K562 (cell line): ENCODE measurements at regions not wholly inside any gene's neighbourhood (a gene's known extent, or its start where the extent isn't known, plus 50 kb on each side); places are given as distances from the start of the nearest gene placed in this dataset.

Experiments used
- ATAC-seq: fragments of 200-7000 bp; cut with Tn5 transposase; 3 replicates; pipeline ENCODE4 v1.9.1; 2020; ENCODE audit warnings: moderate library complexity
- BruUV-seq: library from RNA; stranded (reverse); fragments of 400-500 nt; replicated peaks from 2 replicates; lab custom pipeline; 2021; lab: Mats Ljungman, UMichigan
- CTCF ChIA-PET: fragments of 300-600 bp; formaldehyde crosslinking; extraction: SDS; loops from one replicate; lab custom pipeline; 2021; ENCODE audit warnings: low intra/inter-chr PET ratio; lab: Yijun Ruan, JAX
- POLR2A ChIA-PET: fragments of 300-600, 350-650 bp; sonication (Branson Sonifier 250); formaldehyde crosslinking; extraction: SDS; loops from one replicate; lab custom pipeline; 2021; ENCODE audit warnings: antibody characterized with exemption, inconsistent platforms; lab: Yijun Ruan, JAX
- DNase-seq, 4 experiments: peaks; one replicate each; pipeline versions ENCODE4 v3.0.0 to v3.0.0-alpha.2; 2011 to 2018; ENCODE audit warnings: low spot score in 3 of 4, mixed read lengths in 3 of 4; ENCODE audit errors: extremely low read depth in 1 of 4
- FAIRE-seq: peaks from 2 replicates; lab custom pipeline; 2011; peaks lifted over from hg19 to GRCh38; lab: Jason Lieb, UNC
- H2AFZ ChIP-seq: 2 replicates; pipeline ENCODE4 v1.6.0; 2011; ENCODE audit warnings: low read depth, low read length, control low read depth, inconsistent platforms
- H3K27ac ChIP-seq: fragments of 200-600 bp; 3 replicates; pipeline ENCODE4 v1.8.0; 2011; ENCODE audit warnings: low read depth, mild to moderate bottlenecking, control low read depth, inconsistent platforms, low read length, moderate library complexity, mixed read lengths; ENCODE audit errors: extremely low read depth
- H3K27me3 ChIP-seq, 2 experiments: fragments of 300-600 bp in 1 of 2; 2 replicates in 1 of 2; 3 replicates in 1 of 2; pipeline versions ENCODE4 v1.6.0 to v1.8.0; 2011; ENCODE audit warnings: inconsistent platforms in 2 of 2, low read length in 2 of 2, mild to moderate bottlenecking in 1 of 2, mixed read lengths in 1 of 2, moderate library complexity in 1 of 2; ENCODE audit not compliant: control insufficient read depth in 2 of 2, insufficient read depth in 2 of 2
- H3K36me3 ChIP-seq: fragments of 300-600 bp; 3 replicates; pipeline ENCODE4 v1.8.0; 2011; ENCODE audit warnings: mild to moderate bottlenecking, low read length, inconsistent platforms; ENCODE audit not compliant: control insufficient read depth, insufficient read depth
- H3K4me1 ChIP-seq, 2 experiments: fragments of 200-600 bp in 1 of 2; replicated peaks in 1 of 2; 2 replicates in 1 of 2; 3 replicates in 1 of 2; pipeline versions ENCODE4 v1.5.1 to v1.8.0; 2011; ENCODE audit warnings: inconsistent platforms in 2 of 2, low read length in 2 of 2, mild to moderate bottlenecking in 1 of 2, mixed read lengths in 1 of 2, moderate library complexity in 1 of 2; ENCODE audit not compliant: control insufficient read depth in 2 of 2, insufficient read depth in 2 of 2
- H3K4me2 ChIP-seq: 2 replicates; pipeline ENCODE4 v1.6.1; 2011; ENCODE audit warnings: low read length, control low read depth, inconsistent platforms, mixed read lengths; ENCODE audit not compliant: insufficient read depth
- H3K4me3 ChIP-seq: fragments of 200-600 bp; sonication (generic), shearing (Covaris generic); 2 replicates; pipeline ENCODE4 v1.5.1; 2016; ENCODE audit warnings: control low read depth, inconsistent platforms
- H3K79me2 ChIP-seq: fragments of 200-600 bp; 3 replicates; pipeline ENCODE4 v1.8.0; 2011; ENCODE audit warnings: low read length, inconsistent platforms; ENCODE audit not compliant: control insufficient read depth, insufficient read depth
- H3K9ac ChIP-seq, 2 experiments: 2 replicates each; pipeline versions ENCODE4 v1.6.0 to v1.6.1; 2011; ENCODE audit warnings: low read depth in 2 of 2, low read length in 2 of 2, control low read depth in 1 of 2, inconsistent platforms in 1 of 2, mild to moderate bottlenecking in 1 of 2, mixed read lengths in 1 of 2; ENCODE audit not compliant: insufficient read depth in 1 of 2
- H3K9me1 ChIP-seq: one replicate; pipeline ENCODE4 v1.6.0; 2011; ENCODE audit warnings: inconsistent platforms, mild to moderate bottlenecking, low read length, moderate library complexity; ENCODE audit not compliant: control insufficient read depth, insufficient read depth
- H3K9me3 ChIP-seq: replicated peaks from 2 replicates; pipeline ENCODE4 v1.5.1; 2011; ENCODE audit warnings: low read depth, low read length, inconsistent platforms; ENCODE audit not compliant: control insufficient read depth, insufficient read depth
- H4K20me1 ChIP-seq: replicated peaks from 2 replicates; pipeline ENCODE4 v1.6.1; 2011; ENCODE audit warnings: low read length, inconsistent platforms, mixed read lengths; ENCODE audit not compliant: control insufficient read depth, insufficient read depth
- ERF ChIP-seq: fragments of 450-650 bp; formaldehyde crosslinking; IDR thresholded peaks from 2 replicates; pipeline ENCODE4 v1.4.0; 2020; ENCODE audit warnings: mild to moderate bottlenecking, mixed read lengths
- GATAD2B ChIP-seq: fragments of 450-650 bp; IDR thresholded peaks from 2 replicates; pipeline ENCODE4 v1.6.1; 2017; ENCODE audit warnings: mild to moderate bottlenecking, borderline replicate concordance
- NRF1 ChIP-seq, 2 experiments: fragments of 450-650 bp; IDR thresholded peaks in 1 of 2; conservative IDR thresholded peaks in 1 of 2; 2 replicates each; pipeline ENCODE4 v1.6.1; 2014; ENCODE audit warnings: mild to moderate bottlenecking in 2 of 2
- PHF20 ChIP-seq: fragments of 450-650 bp; IDR thresholded peaks from 2 replicates; pipeline ENCODE4 v1.6.1; 2018; ENCODE audit not compliant: partially characterized antibody
- RFX5 ChIP-seq: IDR thresholded peaks from 2 replicates; pipeline ENCODE4 v1.6.1; 2011; ENCODE audit warnings: low read depth, mild to moderate bottlenecking, improper control_type of control experiment, low read length
- TAF15 ChIP-seq: fragments of 200-400 bp; formaldehyde crosslinking; IDR thresholded peaks from 2 replicates; pipeline ENCODE4 v1.6.1; 2017; ENCODE audit warnings: mild to moderate bottlenecking, low read depth, low read length, moderate library complexity
- ZNF133 ChIP-seq: fragments of 250-450 bp; sonication (Bioruptor Pico); IDR thresholded peaks from 2 replicates; pipeline ENCODE4 v1.4.0; 2020; ENCODE audit warnings: mild to moderate bottlenecking
- ZNF23 ChIP-seq: fragments of 250-450 bp; sonication (Bioruptor Pico); IDR thresholded peaks from 2 replicates; pipeline ENCODE4 v1.4.0; 2020; ENCODE audit warnings: mild to moderate bottlenecking
- ZNF830 ChIP-seq: fragments of 250-450 bp; sonication (Bioruptor Pico); IDR thresholded peaks from 2 replicates; pipeline ENCODE4 v1.5.0; 2021; ENCODE audit warnings: mild to moderate bottlenecking
- WGBS: fragments of 100-300 bp; shearing (Covaris generic); methylation state at CpG from one replicate; pipeline ENCODE4 v1.1.6; 2016; ENCODE audit warnings: low coverage, mixed read lengths; ENCODE audit not compliant: insufficient coverage; ENCODE audit errors: missing lambda C conversion rate; 5-methylcytosine and 5-hydroxymethylcytosine counted together
- in situ Hi-C: fragments of 300-500 bp; cut with MboI; formaldehyde crosslinking; loops from 4 replicates; pipeline ENCODE4 v1.15.0; 2018; ENCODE audit warnings: inconsistent platforms, mixed read lengths
- intact Hi-C: fragments of 100-400 bp; cut with micrococcal nuclease; formaldehyde crosslinking; loops from 2 replicates; pipeline ENCODE4 v1.14.2; 2022
- TF ChIP-seq, protein P1 (sequence below): sonication (generic); formaldehyde crosslinking; IDR thresholded peaks from 2 replicates; pipeline ENCODE4 v1.8.0; 2022; ENCODE audit warnings: mild to moderate bottlenecking, missing genetic modification reagents
- TF ChIP-seq, protein P2 (sequence below): IDR thresholded peaks from 2 replicates; pipeline ENCODE4 v1.6.1; 2016; ENCODE audit warnings: missing genetic modification characterization, missing compliant biosample characterization
- TF ChIP-seq, protein P3 (sequence below): fragments of 250-450 bp; sonication (Bioruptor Pico); IDR thresholded peaks from 2 replicates; pipeline ENCODE4 v1.5.0; 2021

DNA sequence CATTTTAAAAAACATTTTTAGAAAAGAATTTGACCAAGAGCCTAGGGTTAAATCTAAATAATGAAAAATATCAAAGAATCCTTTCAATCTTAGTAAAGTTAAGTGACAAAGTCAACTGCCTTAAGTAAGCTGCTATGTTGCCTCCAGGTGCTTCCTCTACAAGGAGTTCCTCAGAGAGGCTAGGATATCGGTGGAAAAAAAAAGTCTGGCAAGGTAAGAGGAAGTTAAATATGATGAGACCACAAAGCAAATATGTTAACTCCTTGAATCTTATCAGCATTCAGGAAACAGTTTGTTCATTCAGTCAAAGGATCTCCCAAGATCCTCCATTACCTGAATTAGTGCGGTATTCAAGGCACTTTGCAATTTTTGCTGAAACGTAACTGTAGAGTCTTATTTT is 563.5 kb downstream of the PTPRC start:
- H3K36me3 ChIP-seq = no peaks in the 10 kb centered on the region
- no peak overlapping the region for H2AFZ ChIP-seq
- no peaks in the 10 kb centered on the region for H3K9me1 ChIP-seq
- H3K4me3 ChIP-seq = no peak overlapping the region
- POLR2A ChIA-PET = no interaction called here
- H3K27ac ChIP-seq = no peak overlapping the region
- FAIRE-seq (no peak), ATAC-seq (no peak), DNase-seq (no peak)
- no peak overlapping the region for H3K4me2 ChIP-seq
- no peaks in the 10 kb centered on the region for H3K79me2 ChIP-seq
- WGBS = 0% methylated on average over 3 of the region's 3 CpGs
- H3K9ac ChIP-seq = no peak overlapping the region
- BruUV-seq = no TSS peak
- TF ChIP-seq ZNF830 (CRISPR knock-in tag) = no peak
- TF ChIP-seq TAF15 = no peak
- TF ChIP-seq ERF = no peak
- TF ChIP-seq ZNF133 = no peak
- TF ChIP-seq, protein P1, sequence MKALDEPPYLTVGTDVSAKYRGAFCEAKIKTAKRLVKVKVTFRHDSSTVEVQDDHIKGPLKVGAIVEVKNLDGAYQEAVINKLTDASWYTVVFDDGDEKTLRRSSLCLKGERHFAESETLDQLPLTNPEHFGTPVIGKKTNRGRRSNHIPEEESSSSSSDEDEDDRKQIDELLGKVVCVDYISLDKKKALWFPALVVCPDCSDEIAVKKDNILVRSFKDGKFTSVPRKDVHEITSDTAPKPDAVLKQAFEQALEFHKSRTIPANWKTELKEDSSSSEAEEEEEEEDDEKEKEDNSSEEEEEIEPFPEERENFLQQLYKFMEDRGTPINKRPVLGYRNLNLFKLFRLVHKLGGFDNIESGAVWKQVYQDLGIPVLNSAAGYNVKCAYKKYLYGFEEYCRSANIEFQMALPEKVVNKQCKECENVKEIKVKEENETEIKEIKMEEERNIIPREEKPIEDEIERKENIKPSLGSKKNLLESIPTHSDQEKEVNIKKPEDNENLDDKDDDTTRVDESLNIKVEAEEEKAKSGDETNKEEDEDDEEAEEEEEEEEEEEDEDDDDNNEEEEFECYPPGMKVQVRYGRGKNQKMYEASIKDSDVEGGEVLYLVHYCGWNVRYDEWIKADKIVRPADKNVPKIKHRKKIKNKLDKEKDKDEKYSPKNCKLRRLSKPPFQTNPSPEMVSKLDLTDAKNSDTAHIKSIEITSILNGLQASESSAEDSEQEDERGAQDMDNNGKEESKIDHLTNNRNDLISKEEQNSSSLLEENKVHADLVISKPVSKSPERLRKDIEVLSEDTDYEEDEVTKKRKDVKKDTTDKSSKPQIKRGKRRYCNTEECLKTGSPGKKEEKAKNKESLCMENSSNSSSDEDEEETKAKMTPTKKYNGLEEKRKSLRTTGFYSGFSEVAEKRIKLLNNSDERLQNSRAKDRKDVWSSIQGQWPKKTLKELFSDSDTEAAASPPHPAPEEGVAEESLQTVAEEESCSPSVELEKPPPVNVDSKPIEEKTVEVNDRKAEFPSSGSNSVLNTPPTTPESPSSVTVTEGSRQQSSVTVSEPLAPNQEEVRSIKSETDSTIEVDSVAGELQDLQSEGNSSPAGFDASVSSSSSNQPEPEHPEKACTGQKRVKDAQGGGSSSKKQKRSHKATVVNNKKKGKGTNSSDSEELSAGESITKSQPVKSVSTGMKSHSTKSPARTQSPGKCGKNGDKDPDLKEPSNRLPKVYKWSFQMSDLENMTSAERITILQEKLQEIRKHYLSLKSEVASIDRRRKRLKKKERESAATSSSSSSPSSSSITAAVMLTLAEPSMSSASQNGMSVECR (CRISPR knock-in tag) = no peak
- TF ChIP-seq, protein P2, sequence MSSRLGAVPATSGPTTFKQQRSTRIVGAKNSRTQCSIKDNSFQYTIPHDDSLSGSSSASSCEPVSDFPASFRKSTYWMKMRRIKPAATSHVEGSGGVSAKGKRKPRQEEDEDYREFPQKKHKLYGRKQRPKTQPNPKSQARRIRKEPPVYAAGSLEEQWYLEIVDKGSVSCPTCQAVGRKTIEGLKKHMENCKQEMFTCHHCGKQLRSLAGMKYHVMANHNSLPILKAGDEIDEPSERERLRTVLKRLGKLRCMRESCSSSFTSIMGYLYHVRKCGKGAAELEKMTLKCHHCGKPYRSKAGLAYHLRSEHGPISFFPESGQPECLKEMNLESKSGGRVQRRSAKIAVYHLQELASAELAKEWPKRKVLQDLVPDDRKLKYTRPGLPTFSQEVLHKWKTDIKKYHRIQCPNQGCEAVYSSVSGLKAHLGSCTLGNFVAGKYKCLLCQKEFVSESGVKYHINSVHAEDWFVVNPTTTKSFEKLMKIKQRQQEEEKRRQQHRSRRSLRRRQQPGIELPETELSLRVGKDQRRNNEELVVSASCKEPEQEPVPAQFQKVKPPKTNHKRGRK = no peak
- TF ChIP-seq PHF20 = no peak
- TF ChIP-seq RFX5 = no peak
- no peak for TF ChIP-seq NRF1 (conservative IDR thresholded peaks at IDR 0.05 in 1 of 2, IDR thresholded peaks at IDR 0.05 in 1 of 2)
- TF ChIP-seq, protein P3, sequence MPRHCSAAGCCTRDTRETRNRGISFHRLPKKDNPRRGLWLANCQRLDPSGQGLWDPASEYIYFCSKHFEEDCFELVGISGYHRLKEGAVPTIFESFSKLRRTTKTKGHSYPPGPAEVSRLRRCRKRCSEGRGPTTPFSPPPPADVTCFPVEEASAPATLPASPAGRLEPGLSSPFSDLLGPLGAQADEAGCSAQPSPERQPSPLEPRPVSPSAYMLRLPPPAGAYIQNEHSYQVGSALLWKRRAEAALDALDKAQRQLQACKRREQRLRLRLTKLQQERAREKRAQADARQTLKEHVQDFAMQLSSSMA (CRISPR knock-in tag) = no peak
- no peak for TF ChIP-seq ZNF23 (CRISPR knock-in tag)
- no peak for TF ChIP-seq GATAD2B
- CTCF ChIA-PET = no interaction called here
- no peaks in the 10 kb centered on the region for H3K27me3 ChIP-seq
- no peaks in the 10 kb centered on the region; the same call in 1 of the 2 replicates for H3K9me3 ChIP-seq
- H3K4me1 ChIP-seq = no peaks in the 10 kb centered on the region
- in situ Hi-C loops = no loop called here
- H4K20me1 ChIP-seq = no peaks in the 10 kb centered on the region
- intact Hi-C loops = no loop called here
